Parathyroid adenoma (tissue), 2 donors: ENCODE measurements at regions not wholly inside any gene's neighbourhood (a gene's known extent, or its start where the extent isn't known, plus 50 kb on each side); places are given as distances from the start of the nearest gene placed in this dataset.

Experiments used
- H2AFZ ChIP-seq: fragments of 300-600 bp; sonication (generic); one replicate; pipeline ENCODE4 v1.7.0; 2017; ENCODE audit warnings: antibody characterized with exemption, mild to moderate bottlenecking
- H3K27ac ChIP-seq: fragments of 300-600 bp; sonication (generic); one replicate; pipeline ENCODE4 v1.7.0; 2017
- H3K27me3 ChIP-seq: fragments of 300-600 bp; sonication (generic); one replicate; pipeline ENCODE4 v1.7.0; 2017; ENCODE audit warnings: low read length; ENCODE audit not compliant: control insufficient read depth, insufficient read depth
- H3K36me3 ChIP-seq: fragments of 300-600 bp; sonication (generic); one replicate; pipeline ENCODE4 v1.7.0; 2017; ENCODE audit warnings: low read length; ENCODE audit not compliant: control insufficient read depth, insufficient read depth
- H3K4me1 ChIP-seq: fragments of 300-600 bp; sonication (generic); one replicate; pipeline ENCODE4 v1.7.0; 2017; ENCODE audit warnings: control low read depth
- H3K4me2 ChIP-seq: fragments of 300-600 bp; sonication (generic); one replicate; pipeline ENCODE4 v1.7.0; 2017; ENCODE audit warnings: low read length
- H3K4me3 ChIP-seq: fragments of 300-600 bp; sonication (generic); one replicate; pipeline ENCODE4 v1.7.0; 2017; ENCODE audit warnings: low read depth, low read length
- H3K79me2 ChIP-seq: fragments of 300-600 bp; sonication (generic); one replicate; pipeline ENCODE4 v1.7.0; 2017; ENCODE audit warnings: control low read depth
- H3K9ac ChIP-seq: fragments of 300-600 bp; sonication (generic); one replicate; pipeline ENCODE4 v1.7.0; 2017; ENCODE audit warnings: mild to moderate bottlenecking
- H3K9me3 ChIP-seq: fragments of 300-600 bp; sonication (generic); one replicate; pipeline ENCODE4 v1.7.0; 2017; ENCODE audit warnings: low read length; ENCODE audit not compliant: control insufficient read depth
- TF ChIP-seq, protein P1 (sequence below): fragments of 300-600 bp; sonication (generic); IDR thresholded peaks from one replicate; pipeline ENCODE4 v1.7.0; 2017; ENCODE audit warnings: antibody characterized with exemption, mild to moderate bottlenecking
- donor health status: primary hyperparathyroidism.

DNA sequence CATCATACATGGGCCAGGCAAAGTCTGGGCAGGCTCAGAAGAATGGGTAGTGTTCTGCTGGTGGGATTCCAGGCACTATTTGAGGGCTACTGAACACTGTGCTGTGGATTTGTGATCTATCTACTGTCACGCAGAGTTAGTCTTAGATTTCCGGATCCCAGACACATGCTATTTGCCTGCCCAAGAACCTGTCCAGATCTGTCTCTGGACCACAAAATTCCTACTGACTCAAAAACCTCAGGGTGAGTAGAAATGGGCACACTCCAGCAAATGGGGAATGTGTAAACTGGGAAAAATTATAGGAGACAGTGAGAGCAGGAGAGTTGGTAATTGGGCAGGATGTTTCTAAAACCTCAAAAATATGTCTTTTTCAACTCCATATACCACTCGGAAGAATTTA is 129.9 kb downstream of the GALC start:
- no peak overlapping the region for H3K9ac ChIP-seq
- H3K9me3 ChIP-seq = no peaks in the 10 kb centered on the region
- no peak overlapping the region for H2AFZ ChIP-seq
- no peaks in the 10 kb centered on the region for H3K36me3 ChIP-seq
- TF ChIP-seq, protein P1, sequence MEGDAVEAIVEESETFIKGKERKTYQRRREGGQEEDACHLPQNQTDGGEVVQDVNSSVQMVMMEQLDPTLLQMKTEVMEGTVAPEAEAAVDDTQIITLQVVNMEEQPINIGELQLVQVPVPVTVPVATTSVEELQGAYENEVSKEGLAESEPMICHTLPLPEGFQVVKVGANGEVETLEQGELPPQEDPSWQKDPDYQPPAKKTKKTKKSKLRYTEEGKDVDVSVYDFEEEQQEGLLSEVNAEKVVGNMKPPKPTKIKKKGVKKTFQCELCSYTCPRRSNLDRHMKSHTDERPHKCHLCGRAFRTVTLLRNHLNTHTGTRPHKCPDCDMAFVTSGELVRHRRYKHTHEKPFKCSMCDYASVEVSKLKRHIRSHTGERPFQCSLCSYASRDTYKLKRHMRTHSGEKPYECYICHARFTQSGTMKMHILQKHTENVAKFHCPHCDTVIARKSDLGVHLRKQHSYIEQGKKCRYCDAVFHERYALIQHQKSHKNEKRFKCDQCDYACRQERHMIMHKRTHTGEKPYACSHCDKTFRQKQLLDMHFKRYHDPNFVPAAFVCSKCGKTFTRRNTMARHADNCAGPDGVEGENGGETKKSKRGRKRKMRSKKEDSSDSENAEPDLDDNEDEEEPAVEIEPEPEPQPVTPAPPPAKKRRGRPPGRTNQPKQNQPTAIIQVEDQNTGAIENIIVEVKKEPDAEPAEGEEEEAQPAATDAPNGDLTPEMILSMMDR = no peak
- H3K27me3 ChIP-seq = no peaks in the 10 kb centered on the region
- no peaks in the 10 kb centered on the region for H3K4me1 ChIP-seq
- H3K4me3 ChIP-seq = no peak overlapping the region
- H3K27ac ChIP-seq = no peak overlapping the region
- H3K79me2 ChIP-seq = no peaks in the 10 kb centered on the region
- no peak overlapping the region for H3K4me2 ChIP-seq

DNA sequence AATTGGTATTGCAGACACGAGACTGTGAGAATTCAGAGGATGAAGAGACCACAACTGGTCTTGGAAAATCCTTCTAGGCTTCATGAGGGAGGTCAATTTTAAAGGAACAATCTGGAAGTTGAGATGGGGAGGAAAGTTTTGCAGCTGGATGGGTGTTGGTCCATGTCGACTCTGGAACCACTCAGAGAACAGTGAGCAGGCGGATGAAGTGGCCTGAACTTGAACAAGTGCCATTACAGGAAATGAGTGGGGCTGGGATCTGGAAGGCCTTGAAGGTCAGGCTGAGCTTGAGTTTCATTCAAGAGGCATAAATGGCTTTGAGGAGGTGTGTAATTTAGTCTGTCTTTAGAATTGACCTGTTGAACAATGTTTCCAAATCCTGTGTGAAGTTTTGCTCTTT is 140.9 kb downstream of the GALC start:
- Histone ChIP-seq H3K9ac (no peak overlapping the region), H3K4me3 (no peak overlapping the region), H3K36me3 (no peaks in the 10 kb centered on the region), H3K27me3 (no peaks in the 10 kb centered on the region), H3K9me3 (no peaks in the 10 kb centered on the region), H3K4me1 (no peaks in the 10 kb centered on the region), H3K27ac (no peak overlapping the region), H3K79me2 (no peaks in the 10 kb centered on the region), H2AFZ (no peak overlapping the region), H3K4me2 (no peak overlapping the region)
- TF ChIP-seq, protein P1 = no peak

DNA sequence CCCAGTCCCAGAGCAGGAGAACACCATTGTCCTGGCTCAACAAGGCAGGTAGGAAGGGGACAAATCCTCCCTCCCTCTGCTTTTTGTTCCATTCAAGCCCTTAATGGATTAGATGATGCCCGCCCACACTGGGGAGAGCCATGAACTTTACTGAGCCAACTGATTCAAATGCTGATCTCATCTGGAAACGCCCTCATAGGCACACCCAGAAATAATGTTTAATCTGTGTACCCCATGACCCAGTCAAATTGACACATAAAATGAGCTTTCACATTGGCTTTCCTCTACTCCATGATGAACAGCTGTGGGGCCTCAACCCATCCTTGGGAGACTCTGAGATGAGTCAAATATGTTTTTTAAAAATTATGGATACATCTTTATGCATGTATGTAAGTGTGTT is 141.8 kb downstream of the GALC start:
- Histone ChIP-seq H3K9me3 (no peaks in the 10 kb centered on the region), H3K9ac (no peak overlapping the region), H3K27ac (no peak overlapping the region), H3K79me2 (no peaks in the 10 kb centered on the region), H3K4me1 (no peaks in the 10 kb centered on the region), H3K36me3 (no peaks in the 10 kb centered on the region), H3K4me2 (no peak overlapping the region), H2AFZ (no peak overlapping the region), H3K27me3 (no peaks in the 10 kb centered on the region), H3K4me3 (no peak overlapping the region)
- TF ChIP-seq, protein P1 = no peak

DNA sequence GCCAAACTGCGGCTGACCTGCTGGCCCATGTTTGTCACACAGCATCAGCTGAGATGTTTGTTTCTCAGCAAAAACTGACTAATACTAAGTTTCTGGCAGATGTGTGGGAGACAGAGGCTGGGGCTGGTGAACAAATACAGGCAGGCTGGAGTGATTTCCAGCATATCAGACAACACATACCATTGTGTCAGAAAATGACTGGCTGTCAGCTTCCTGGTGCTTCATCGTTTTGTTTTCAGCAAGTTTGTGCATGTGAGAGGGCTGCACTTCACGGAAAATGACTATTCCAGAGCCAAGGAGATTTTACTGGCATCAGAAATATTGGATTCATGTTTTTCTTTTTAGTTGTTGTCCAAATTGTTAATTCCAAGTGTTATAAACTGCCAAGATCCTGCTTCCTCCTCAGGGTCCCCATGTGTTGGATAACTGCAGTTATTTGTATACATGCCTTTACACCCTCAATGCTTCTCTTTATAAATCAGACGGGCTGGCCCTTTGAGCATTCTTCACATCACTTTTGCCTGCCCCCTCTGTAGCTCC is 145.7 kb downstream of the GALC start:
- TF ChIP-seq, protein P1 = no peak
- no peaks in the 10 kb centered on the region for H3K79me2 ChIP-seq

DNA sequence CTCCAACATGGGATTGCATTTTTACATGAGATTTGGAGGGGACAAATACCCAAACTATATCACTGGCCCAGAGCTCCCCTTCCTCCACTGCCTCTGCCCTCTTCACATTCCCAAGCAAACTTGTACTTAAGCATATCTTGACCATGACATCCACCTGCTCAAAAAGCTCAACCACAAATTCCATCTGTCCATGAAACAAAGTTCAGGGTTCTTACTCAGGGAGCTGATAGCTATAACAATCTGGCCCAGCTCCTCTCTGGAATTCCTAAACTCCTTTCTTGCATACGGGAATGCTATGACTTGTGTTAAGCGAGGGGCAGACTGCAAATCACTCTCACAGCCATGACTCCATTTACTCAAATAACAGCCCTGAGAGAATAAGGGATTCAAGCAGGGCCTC is 152.1 kb downstream of the GALC start:
- Histone ChIP-seq H2AFZ (no peak overlapping the region), H3K79me2 (no peaks in the 10 kb centered on the region), H3K9ac (no peak overlapping the region), H3K4me1 (no peaks in the 10 kb centered on the region), H3K27ac (no peak overlapping the region), H3K36me3 (no peaks in the 10 kb centered on the region), H3K27me3 (no peaks in the 10 kb centered on the region), H3K9me3 (no peaks in the 10 kb centered on the region), H3K4me2 (no peak overlapping the region), H3K4me3 (no peak overlapping the region)
- TF ChIP-seq, protein P1 = no peak

More for the DNA sequence above, 145.7 kb downstream of the GALC start:
- no peak overlapping the region for H3K4me3 ChIP-seq
- H3K9ac ChIP-seq = no peak overlapping the region
- H3K9me3 ChIP-seq = no peaks in the 10 kb centered on the region
- H3K27me3 ChIP-seq = no peaks in the 10 kb centered on the region
- H3K4me2 ChIP-seq = no peak overlapping the region
- H2AFZ ChIP-seq = no peak overlapping the region
- H3K4me1 ChIP-seq = no peaks in the 10 kb centered on the region
- no peaks in the 10 kb centered on the region for H3K36me3 ChIP-seq
- H3K27ac ChIP-seq = no peak overlapping the region
